HFF-Myc (cell line): ENCODE measurements at regions not wholly inside any gene's neighbourhood (a gene's known extent, or its start where the extent isn't known, plus 50 kb on each side); places are given as distances from the start of the nearest gene placed in this dataset.

ENCODE experiments used
- DNase-seq: peaks from one replicate; pipeline ENCODE4 v3.0.0-alpha.2; 2011; ENCODE audit warnings: low read depth; ENCODE audit errors: extremely low read depth
- H3K4me3 ChIP-seq: replicated peaks from 2 replicates; pipeline ENCODE4 v1.5.1; 2011; ENCODE audit warnings: low read depth, mild to moderate bottlenecking, control low read depth, low read length
- CTCF ChIP-seq: IDR thresholded peaks from 2 replicates; pipeline ENCODE4 v1.5.1; 2012; ENCODE audit warnings: mild to moderate bottlenecking, low read depth, low read length, control low read depth; ENCODE audit errors: missing control alignments

GRCh38 chr17:36879027-36879426 is 58.2 kb upstream of the LHX1 start:
- DNase-seq: no peak
- H3K4me3 ChIP-seq: no peak overlapping the region
- no peak for TF ChIP-seq CTCF

DNA sequence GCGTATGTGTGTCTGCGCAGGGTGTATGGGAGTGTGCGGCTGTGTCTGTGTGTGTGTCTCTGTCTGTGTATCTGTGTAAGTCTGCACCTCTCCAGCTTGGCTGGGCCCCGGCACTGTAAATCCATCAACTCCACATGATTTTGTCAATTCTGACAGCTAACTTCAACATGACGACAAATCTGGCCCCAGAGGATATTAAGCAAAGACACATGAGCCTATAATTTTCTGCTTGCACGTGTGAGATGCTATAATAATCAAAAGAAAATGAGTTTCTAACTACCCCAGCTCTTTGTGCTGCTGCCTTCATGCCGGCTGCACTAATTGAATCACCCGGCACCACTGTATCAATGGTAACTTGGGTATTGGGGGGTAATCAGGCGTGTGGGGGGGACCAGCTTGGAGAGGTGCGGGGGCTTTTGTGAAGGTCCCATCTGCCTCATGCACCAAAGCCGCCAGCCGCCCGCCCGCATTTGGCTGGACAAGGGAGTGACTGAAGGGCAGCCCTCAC is 57.6 kb upstream of the LHX1 start:
- DNase-seq: no peak
- no peak overlapping the region for H3K4me3 ChIP-seq
- no peak for TF ChIP-seq CTCF

DNA sequence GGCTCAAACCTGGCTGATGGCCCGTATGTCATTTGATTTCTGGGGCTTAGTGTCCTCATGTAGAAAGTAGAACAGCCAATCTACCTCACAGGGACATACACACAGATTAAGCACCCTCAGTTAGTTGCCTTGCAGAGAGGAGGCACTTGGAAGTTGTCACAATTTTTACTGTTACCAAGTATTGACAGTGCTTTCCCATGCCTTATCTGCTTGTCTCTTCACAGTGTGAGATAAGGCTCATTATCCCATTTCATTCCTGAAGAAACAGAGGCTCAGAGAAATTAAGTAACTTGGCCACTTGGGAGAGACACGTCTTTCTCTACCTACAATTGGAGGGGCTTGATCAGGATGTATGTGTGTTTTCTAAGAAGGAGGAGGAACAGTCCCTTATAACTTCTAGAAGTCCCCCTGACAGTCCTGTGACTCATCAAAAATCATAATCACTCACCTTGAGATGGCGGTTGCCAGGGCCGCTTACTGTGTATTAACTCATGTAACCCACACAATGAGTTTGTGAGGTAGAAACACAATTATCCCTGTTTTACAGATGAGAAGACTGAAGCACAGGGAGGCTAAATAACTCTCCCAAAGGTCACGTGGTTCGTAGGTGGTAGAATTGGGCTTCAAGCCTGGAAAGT is 56.9 kb upstream of the LHX1 start:
- TF ChIP-seq CTCF: no peak
- H3K4me3 ChIP-seq: no peak overlapping the region
- DNase-seq: no peak

GRCh38 chr17:36881323-36881722 is 56.0 kb upstream of the LHX1 start:
- no peak for TF ChIP-seq CTCF

DNA sequence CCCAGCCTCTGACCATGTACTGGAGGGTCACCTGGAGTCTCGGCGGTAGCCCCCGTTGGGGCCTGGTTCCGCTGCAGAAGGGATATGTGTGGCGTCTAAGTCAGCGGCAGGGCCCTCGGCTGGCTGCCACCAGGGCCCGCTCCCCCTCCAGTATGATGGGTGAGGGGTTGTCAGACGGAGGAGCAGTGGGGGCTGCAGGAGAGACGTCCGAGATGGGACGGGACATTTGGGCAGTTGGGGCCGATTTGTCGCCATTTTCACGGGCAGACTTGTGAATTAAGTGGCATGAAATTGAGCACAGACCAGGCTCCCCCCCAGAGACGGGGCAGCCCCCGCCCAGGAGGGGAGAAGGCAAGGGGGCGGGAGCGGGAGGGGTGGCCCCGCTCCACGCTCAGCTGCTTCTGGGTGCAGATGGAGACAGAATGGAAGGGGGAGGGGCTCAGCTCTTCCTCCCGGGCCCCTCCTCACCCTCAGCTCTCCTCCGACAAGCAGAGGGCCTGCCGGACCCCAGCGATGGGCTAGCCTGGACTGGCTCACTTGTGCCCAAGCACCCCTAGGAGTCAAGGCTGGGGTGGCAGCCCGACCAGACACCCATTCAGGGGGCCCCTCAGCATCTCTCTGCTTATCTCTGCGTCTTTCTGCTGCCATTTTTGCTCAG is 52.7 kb upstream of the LHX1 start:
- TF ChIP-seq CTCF: no peak
- no peak for DNase-seq
- H3K4me3 ChIP-seq: no peak overlapping the region

More at GRCh38 chr17:36881323-36881722, 56.0 kb upstream of the LHX1 start:
- no peak for DNase-seq
- no peak overlapping the region for H3K4me3 ChIP-seq

- H3K4me3 ChIP-seq: no peak overlapping the region
- DNase-seq: no peak
- TF ChIP-seq CTCF: no peak
These were observed 52.0 kb upstream of the LHX1 start for GRCh38 chr17:36885153-36885735.
